IPS-18a (cell line): ENCODE measurements at regions not wholly inside any gene's neighbourhood (a gene's known extent, or its start where the extent isn't known, plus 50 kb on each side); places are given as distances from the start of the nearest gene placed in this dataset.

Experiments
- H3K27ac ChIP-seq: one replicate; pipeline ENCODE4 v1.5.1; 2013; ENCODE audit warnings: low read length
- H3K27me3 ChIP-seq: one replicate; pipeline ENCODE4 v1.6.1; 2013; ENCODE audit warnings: mild to moderate bottlenecking, low read length; ENCODE audit not compliant: control insufficient read depth, insufficient read depth
- H3K36me3 ChIP-seq: one replicate; pipeline ENCODE4 v1.6.1; 2013; ENCODE audit warnings: low read depth, low read length; ENCODE audit not compliant: control insufficient read depth
- H3K4me1 ChIP-seq: one replicate; pipeline ENCODE4 v1.6.1; 2013; ENCODE audit warnings: low read depth, low read length; ENCODE audit not compliant: control insufficient read depth
- H3K4me3 ChIP-seq: one replicate; pipeline ENCODE4 v1.5.1; 2013; ENCODE audit warnings: low read length
- H3K9ac ChIP-seq: one replicate; pipeline ENCODE4 v1.6.1; 2013; ENCODE audit warnings: mild to moderate bottlenecking, low read length, moderate library complexity
- H3K9me3 ChIP-seq: one replicate; pipeline ENCODE4 v1.6.1; 2013; ENCODE audit warnings: low read depth, low read length; ENCODE audit not compliant: control insufficient read depth

GRCh38 chr4:1537410-1538095, 131.3 kb upstream of the NKX1-1 start:
- Histone ChIP-seq H3K9ac (no peak overlapping the region), H3K27me3 (no peaks in the 10 kb centered on the region), H3K9me3 (no peaks in the 10 kb centered on the region), H3K4me1 (no peaks in the 10 kb centered on the region), H3K27ac (no peak overlapping the region), H3K36me3 (no peaks in the 10 kb centered on the region), H3K4me3 (no peak overlapping the region)

- Histone ChIP-seq H3K9ac (no peak overlapping the region), H3K27me3 (no peaks in the 10 kb centered on the region), H3K4me1 (no peaks in the 10 kb centered on the region), H3K36me3 (no peaks in the 10 kb centered on the region), H3K4me3 (no peak overlapping the region), H3K27ac (no peak overlapping the region), H3K9me3 (no peaks in the 10 kb centered on the region)
Measured at GRCh38 chr4:1536579-1537409, 130.6 kb upstream of the NKX1-1 start.

- no peak overlapping the region for H3K27ac ChIP-seq
- H3K9me3 ChIP-seq = no peaks in the 10 kb centered on the region
- H3K4me1 ChIP-seq = no peaks in the 10 kb centered on the region
- no peaks in the 10 kb centered on the region for H3K36me3 ChIP-seq
- no peak overlapping the region for H3K4me3 ChIP-seq
- no peaks in the 10 kb centered on the region for H3K27me3 ChIP-seq
- no peak overlapping the region for H3K9ac ChIP-seq
Measured at GRCh38 chr4:1535926-1536578, 129.8 kb upstream of the NKX1-1 start.

GRCh38 chr4:1534876-1535526, 128.8 kb upstream of the NKX1-1 start:
- Histone ChIP-seq H3K27me3 (no peaks in the 10 kb centered on the region), H3K9ac (no peak overlapping the region), H3K4me1 (no peaks in the 10 kb centered on the region), H3K27ac (no peak overlapping the region), H3K36me3 (no peaks in the 10 kb centered on the region), H3K9me3 (no peaks in the 10 kb centered on the region), H3K4me3 (no peak overlapping the region)

- no peak overlapping the region for H3K27ac ChIP-seq
- H3K27me3 ChIP-seq = peaks cover 3% of the 10 kb centered on the region
- no peaks in the 10 kb centered on the region for H3K9me3 ChIP-seq
- no peak overlapping the region for H3K9ac ChIP-seq
- no peak overlapping the region for H3K4me3 ChIP-seq
- no peaks in the 10 kb centered on the region for H3K36me3 ChIP-seq
- H3K4me1 ChIP-seq = no peaks in the 10 kb centered on the region
Measured at GRCh38 chr4:1534095-1534872, 128.0 kb upstream of the NKX1-1 start.

- H3K36me3 ChIP-seq = no peaks in the 10 kb centered on the region
Measured at GRCh38 chr4:1533501-1534064, 127.3 kb upstream of the NKX1-1 start.

GRCh38 chr4:1532549-1533395, 126.5 kb upstream of the NKX1-1 start:
- H3K27ac ChIP-seq = no peak overlapping the region
- H3K36me3 ChIP-seq = no peaks in the 10 kb centered on the region
- H3K9ac ChIP-seq = no peak overlapping the region
- H3K4me1 ChIP-seq = no peaks in the 10 kb centered on the region
- H3K27me3 ChIP-seq = peaks cover 16% of the 10 kb centered on the region
- no peaks in the 10 kb centered on the region for H3K9me3 ChIP-seq
- no peak overlapping the region for H3K4me3 ChIP-seq

More at GRCh38 chr4:1533501-1534064, 127.3 kb upstream of the NKX1-1 start:
- Histone ChIP-seq H3K4me3 (no peak overlapping the region), H3K4me1 (no peaks in the 10 kb centered on the region), H3K9me3 (no peaks in the 10 kb centered on the region), H3K9ac (no peak overlapping the region), H3K27ac (no peak overlapping the region), H3K27me3 (peaks cover 10% of the 10 kb centered on the region)

GRCh38 chr4:1531683-1532548, 125.7 kb upstream of the NKX1-1 start:
- Histone ChIP-seq H3K27me3 (peaks cover 16% of the 10 kb centered on the region), H3K4me1 (no peaks in the 10 kb centered on the region)

GRCh38 chr4:1530356-1530755, 124.1 kb upstream of the NKX1-1 start:
- Histone ChIP-seq H3K27me3 (peaks cover 20% of the 10 kb centered on the region), H3K9ac (no peak overlapping the region), H3K4me1 (no peaks in the 10 kb centered on the region), H3K9me3 (no peaks in the 10 kb centered on the region), H3K4me3 (no peak overlapping the region), H3K27ac (no peak overlapping the region), H3K36me3 (no peaks in the 10 kb centered on the region)

More at GRCh38 chr4:1531683-1532548, 125.7 kb upstream of the NKX1-1 start:
- Histone ChIP-seq H3K36me3 (no peaks in the 10 kb centered on the region), H3K4me3 (no peak overlapping the region), H3K9me3 (no peaks in the 10 kb centered on the region), H3K9ac (no peak overlapping the region), H3K27ac (no peak overlapping the region)
